NB4 (cell line): ENCODE measurements at regions not wholly inside any gene's neighbourhood (a gene's known extent, or its start where the extent isn't known, plus 50 kb on each side); places are given as distances from the start of the nearest gene placed in this dataset.

Experiments used
- CTCF ChIP-seq: IDR thresholded peaks from one replicate; pipeline ENCODE4 v1.5.1; 2012; ENCODE audit warnings: low read depth, low read length
- MAX ChIP-seq: IDR thresholded peaks from 2 replicates; pipeline ENCODE4 v1.6.1; 2011; ENCODE audit warnings: low read depth, low read length
- MYC ChIP-seq: IDR thresholded peaks from 2 replicates; pipeline ENCODE4 v1.6.1; 2011; ENCODE audit warnings: low read depth, low read length
- POLR2A ChIP-seq: IDR thresholded peaks from 2 replicates; pipeline ENCODE4 v1.6.1; 2011; ENCODE audit warnings: mild to moderate bottlenecking; ENCODE audit not compliant: insufficient read length; ENCODE audit errors: extremely low read depth

- no peak for TF ChIP-seq CTCF
- no peak for TF ChIP-seq POLR2A
- no peak for TF ChIP-seq MAX
- no peak for TF ChIP-seq MYC
These were observed 1027.7 kb downstream of the ARAP2 start for GRCh38 chr4:35216636-35217035.
